ENCODE measurements at regions not wholly inside any gene's neighbourhood (a gene's known extent, or its start where the extent isn't known, plus 50 kb on each side); places are given as distances from the start of the nearest gene placed in this dataset.

DNA sequence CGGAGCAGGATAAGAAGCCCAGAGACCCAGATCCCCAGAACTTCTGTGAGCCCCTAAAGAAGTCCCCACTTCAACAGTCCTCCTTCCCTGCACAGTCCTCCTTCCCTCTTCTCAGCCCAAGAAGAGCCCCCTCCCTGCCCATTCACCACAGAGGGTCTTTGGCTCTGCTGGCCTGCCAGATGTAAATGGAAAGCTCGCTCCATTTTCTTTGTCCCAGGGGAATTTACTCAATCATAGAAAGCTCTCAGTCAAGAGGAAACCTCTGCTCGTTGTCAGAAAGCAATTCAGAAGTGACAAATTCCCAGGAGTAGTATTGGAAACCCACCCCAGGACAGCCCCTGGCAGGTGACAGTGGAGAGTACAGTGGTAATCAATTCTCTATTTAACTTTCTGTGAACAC lies 105.5 kb upstream of the SMAD3 start:
- Histone ChIP-seq H2AK5ac (ENCODE audit: low read length) (no peak overlapping the region), H3K4me1 (ENCODE audit: control insufficient read depth, low read depth, low read length) (no peaks in the 10 kb centered on the region), H3K27me3 (ENCODE audit: insufficient read depth, low read length, poor library complexity) (no peaks in the 10 kb centered on the region), H3K36me3 (ENCODE audit: control insufficient read depth, insufficient read depth, low read length) (no peaks in the 10 kb centered on the region), H3K9ac (ENCODE audit: low read length) (no peak overlapping the region), H4K5ac (ENCODE audit: low read length) (no peak overlapping the region), H4K8ac (ENCODE audit: low read depth, low read length) (no peak overlapping the region), H3K79me1 (ENCODE audit: low read length) (no peaks in the 10 kb centered on the region), H3K4me2 (ENCODE audit: low read length) (no peak overlapping the region), H2BK5ac (ENCODE audit: low read length) (no peak overlapping the region), H3K79me2 (ENCODE audit: control insufficient read depth, insufficient read depth, low read length) (no peaks in the 10 kb centered on the region), H2BK120ac (ENCODE audit: low read depth, low read length) (no peak overlapping the region), H3K18ac (ENCODE audit: low read length) (no peak overlapping the region), H3K23ac (ENCODE audit: low read length) (no peak overlapping the region), H3K27ac (ENCODE audit: low read depth, low read length) (no peak overlapping the region), H3K4me3 (ENCODE audit: low read length) (no peak overlapping the region), H2BK15ac (replicated peaks; ENCODE audit: low read depth) (no peak overlapping the region), H3K56ac (ENCODE audit: low read length) (no peak overlapping the region), H3K4ac (ENCODE audit: low read depth, low read length) (no peak overlapping the region)
- WGBS (ENCODE audit: extremely low coverage, insufficient coverage, low lambda C conversion rate) = no CpG with 5 or more reads among the region's 3 CpGs
- no peak for DNase-seq

DNA sequence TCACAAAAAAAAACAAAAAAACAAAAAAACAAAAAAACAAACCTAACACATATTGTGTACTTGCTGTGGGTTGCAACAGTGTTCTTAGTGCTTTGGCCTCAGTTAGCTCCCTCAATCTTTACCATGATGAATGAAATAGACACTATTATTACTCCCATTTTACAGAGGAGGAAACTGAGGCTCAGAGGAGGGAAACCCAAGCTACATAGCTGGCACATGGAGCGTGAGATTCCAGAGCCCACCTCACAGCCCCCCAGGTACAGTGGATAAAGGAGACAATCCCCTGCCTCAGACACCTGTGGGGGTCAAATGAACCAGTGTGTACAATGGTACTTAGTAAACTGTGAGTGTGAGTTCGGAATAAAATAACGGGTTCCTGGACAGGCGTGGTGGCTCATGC lies 104.9 kb upstream of the SMAD3 start:
- Histone ChIP-seq H2BK120ac (ENCODE audit: low read depth, low read length) (no peak overlapping the region), H2AK5ac (ENCODE audit: low read length) (no peak overlapping the region), H3K4ac (ENCODE audit: low read depth, low read length) (no peak overlapping the region), H3K79me1 (ENCODE audit: low read length) (no peaks in the 10 kb centered on the region), H3K9ac (ENCODE audit: low read length) (no peak overlapping the region), H3K27me3 (ENCODE audit: insufficient read depth, low read length, poor library complexity) (no peaks in the 10 kb centered on the region), H2BK15ac (replicated peaks; ENCODE audit: low read depth) (no peak overlapping the region), H3K4me2 (ENCODE audit: low read length) (no peak overlapping the region), H4K8ac (ENCODE audit: low read depth, low read length) (no peak overlapping the region), H3K27ac (ENCODE audit: low read depth, low read length) (no peak overlapping the region), H3K79me2 (ENCODE audit: control insufficient read depth, insufficient read depth, low read length) (no peaks in the 10 kb centered on the region), H3K4me3 (ENCODE audit: low read length) (no peak overlapping the region), H2BK5ac (ENCODE audit: low read length) (no peak overlapping the region), H3K18ac (ENCODE audit: low read length) (no peak overlapping the region), H3K4me1 (ENCODE audit: control insufficient read depth, low read depth, low read length) (no peaks in the 10 kb centered on the region), H4K5ac (ENCODE audit: low read length) (no peak overlapping the region), H3K23ac (ENCODE audit: low read length) (no peak overlapping the region), H3K56ac (ENCODE audit: low read length) (no peak overlapping the region), H3K36me3 (ENCODE audit: control insufficient read depth, insufficient read depth, low read length) (no peaks in the 10 kb centered on the region)
- no peak for DNase-seq
- no CpG with 5 or more reads among the region's 4 CpGs for WGBS (ENCODE audit: extremely low coverage, insufficient coverage, low lambda C conversion rate)

DNA sequence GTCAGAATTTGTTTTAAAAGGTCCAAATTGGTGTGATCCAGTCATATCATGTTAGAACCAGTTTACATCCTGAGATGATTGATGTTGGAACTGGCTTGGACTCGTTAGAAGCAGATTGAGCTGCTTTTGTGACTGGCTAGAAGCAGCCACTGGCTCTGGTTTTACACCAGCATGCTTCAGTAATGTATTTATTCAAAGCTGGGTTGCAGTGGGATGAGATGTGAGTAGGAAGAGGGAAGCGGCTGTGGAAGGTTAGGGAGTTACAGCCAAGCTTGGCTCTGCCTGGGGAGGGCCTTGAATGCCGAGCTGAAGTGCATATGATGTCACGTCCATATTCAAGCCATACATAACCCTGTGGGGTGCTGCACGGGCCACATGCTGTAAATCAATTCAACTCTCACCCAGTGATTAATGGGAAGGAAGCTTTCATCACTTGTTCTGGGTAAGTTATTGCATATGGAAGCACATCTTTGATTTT lies 104.0 kb upstream of the SMAD3 start:
- Histone ChIP-seq H3K18ac (ENCODE audit: low read length) (no peak overlapping the region), H2BK120ac (ENCODE audit: low read depth, low read length) (no peak overlapping the region), H3K4me2 (ENCODE audit: low read length) (no peak overlapping the region), H3K27ac (ENCODE audit: low read depth, low read length) (no peak overlapping the region), H3K36me3 (ENCODE audit: control insufficient read depth, insufficient read depth, low read length) (no peaks in the 10 kb centered on the region), H2AK5ac (ENCODE audit: low read length) (no peak overlapping the region), H3K27me3 (ENCODE audit: insufficient read depth, low read length, poor library complexity) (no peaks in the 10 kb centered on the region), H3K4me1 (ENCODE audit: control insufficient read depth, low read depth, low read length) (no peaks in the 10 kb centered on the region), H2BK15ac (replicated peaks; ENCODE audit: low read depth) (no peak overlapping the region), H3K4me3 (ENCODE audit: low read length) (no peak overlapping the region), H3K56ac (ENCODE audit: low read length) (no peak overlapping the region), H3K79me1 (ENCODE audit: low read length) (no peaks in the 10 kb centered on the region), H4K5ac (ENCODE audit: low read length) (no peak overlapping the region), H3K23ac (ENCODE audit: low read length) (no peak overlapping the region), H3K9ac (ENCODE audit: low read length) (no peak overlapping the region), H2BK5ac (ENCODE audit: low read length) (no peak overlapping the region), H3K4ac (ENCODE audit: low read depth, low read length) (no peak overlapping the region), H4K8ac (ENCODE audit: low read depth, low read length) (no peak overlapping the region), H3K79me2 (ENCODE audit: control insufficient read depth, insufficient read depth, low read length) (no peaks in the 10 kb centered on the region)
- WGBS (ENCODE audit: extremely low coverage, insufficient coverage, low lambda C conversion rate) = no CpG with 5 or more reads among the region's 5 CpGs
- DNase-seq = peak; percentile 29

GRCh38 chr15:66961901-66962300 lies 103.5 kb upstream of the SMAD3 start:
- Histone ChIP-seq H2AK5ac (ENCODE audit: low read length) (no peak overlapping the region), H2BK120ac (ENCODE audit: low read depth, low read length) (no peak overlapping the region), H3K79me1 (ENCODE audit: low read length) (no peaks in the 10 kb centered on the region), H3K36me3 (ENCODE audit: control insufficient read depth, insufficient read depth, low read length) (no peaks in the 10 kb centered on the region), H3K4me1 (ENCODE audit: control insufficient read depth, low read depth, low read length) (no peaks in the 10 kb centered on the region), H3K56ac (ENCODE audit: low read length) (no peak overlapping the region), H3K9ac (ENCODE audit: low read length) (no peak overlapping the region), H4K8ac (ENCODE audit: low read depth, low read length) (no peak overlapping the region), H2BK5ac (ENCODE audit: low read length) (no peak overlapping the region), H2BK15ac (replicated peaks; ENCODE audit: low read depth) (no peak overlapping the region), H3K79me2 (ENCODE audit: control insufficient read depth, insufficient read depth, low read length) (no peaks in the 10 kb centered on the region), H3K4ac (ENCODE audit: low read depth, low read length) (no peak overlapping the region), H3K18ac (ENCODE audit: low read length) (no peak overlapping the region), H3K27ac (ENCODE audit: low read depth, low read length) (no peak overlapping the region), H4K5ac (ENCODE audit: low read length) (no peak overlapping the region), H3K27me3 (ENCODE audit: insufficient read depth, low read length, poor library complexity) (no peaks in the 10 kb centered on the region), H3K23ac (ENCODE audit: low read length) (no peak overlapping the region), H3K4me3 (ENCODE audit: low read length) (no peak overlapping the region), H3K4me2 (ENCODE audit: low read length) (no peak overlapping the region)
- no peak for DNase-seq
- no CpG with 5 or more reads among the region's 10 CpGs for WGBS (ENCODE audit: extremely low coverage, insufficient coverage, low lambda C conversion rate)

GRCh38 chr15:66962522-66962921 lies 102.9 kb upstream of the SMAD3 start:
- Histone ChIP-seq H2BK15ac (replicated peaks; ENCODE audit: low read depth) (no peak overlapping the region), H3K23ac (ENCODE audit: low read length) (no peak overlapping the region), H3K79me1 (ENCODE audit: low read length) (no peaks in the 10 kb centered on the region), H3K79me2 (ENCODE audit: control insufficient read depth, insufficient read depth, low read length) (no peaks in the 10 kb centered on the region), H3K36me3 (ENCODE audit: control insufficient read depth, insufficient read depth, low read length) (no peaks in the 10 kb centered on the region), H3K9ac (ENCODE audit: low read length) (no peak overlapping the region), H2AK5ac (ENCODE audit: low read length) (no peak overlapping the region), H3K27me3 (ENCODE audit: insufficient read depth, low read length, poor library complexity) (no peaks in the 10 kb centered on the region), H3K4me3 (ENCODE audit: low read length) (no peak overlapping the region), H3K27ac (ENCODE audit: low read depth, low read length) (no peak overlapping the region), H3K4me1 (ENCODE audit: control insufficient read depth, low read depth, low read length) (no peaks in the 10 kb centered on the region), H3K18ac (ENCODE audit: low read length) (no peak overlapping the region), H4K5ac (ENCODE audit: low read length) (no peak overlapping the region), H4K8ac (ENCODE audit: low read depth, low read length) (no peak overlapping the region), H3K4me2 (ENCODE audit: low read length) (no peak overlapping the region), H3K4ac (ENCODE audit: low read depth, low read length) (no peak overlapping the region), H3K56ac (ENCODE audit: low read length) (no peak overlapping the region), H2BK120ac (ENCODE audit: low read depth, low read length) (no peak overlapping the region), H2BK5ac (ENCODE audit: low read length) (no peak overlapping the region)
- no peak for DNase-seq
- no CpG with 5 or more reads among the region's 1 CpG for WGBS (ENCODE audit: extremely low coverage, insufficient coverage, low lambda C conversion rate)

DNA sequence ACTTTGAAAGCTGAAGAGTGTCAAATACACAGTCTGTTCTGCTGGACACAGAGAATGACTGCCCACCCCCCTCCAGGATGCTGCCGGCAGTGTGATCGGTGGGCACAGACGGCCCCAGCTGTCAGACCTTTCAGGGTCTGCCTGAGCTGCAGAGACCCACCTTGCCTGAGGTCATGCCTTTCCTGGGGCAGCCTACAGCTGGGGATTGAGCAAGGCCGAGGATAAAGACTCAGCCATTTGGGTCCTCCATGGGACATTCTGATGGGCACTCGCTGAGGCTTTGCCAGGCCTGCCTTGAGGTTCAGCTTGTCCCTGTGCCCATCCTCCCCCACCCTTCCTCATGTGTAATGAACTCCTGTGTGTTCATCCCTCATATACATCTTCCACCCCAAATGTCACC lies 102.3 kb upstream of the SMAD3 start:
- Histone ChIP-seq H2BK120ac (ENCODE audit: low read depth, low read length) (no peak overlapping the region), H3K79me2 (ENCODE audit: control insufficient read depth, insufficient read depth, low read length) (no peaks in the 10 kb centered on the region), H3K4ac (ENCODE audit: low read depth, low read length) (no peak overlapping the region), H2BK15ac (replicated peaks; ENCODE audit: low read depth) (no peak overlapping the region), H3K4me3 (ENCODE audit: low read length) (no peak overlapping the region), H4K5ac (ENCODE audit: low read length) (no peak overlapping the region), H3K27ac (ENCODE audit: low read depth, low read length) (no peak overlapping the region), H3K56ac (ENCODE audit: low read length) (no peak overlapping the region), H3K4me1 (ENCODE audit: control insufficient read depth, low read depth, low read length) (no peaks in the 10 kb centered on the region), H3K23ac (ENCODE audit: low read length) (no peak overlapping the region), H2BK5ac (ENCODE audit: low read length) (no peak overlapping the region), H3K9ac (ENCODE audit: low read length) (no peak overlapping the region), H2AK5ac (ENCODE audit: low read length) (no peak overlapping the region), H3K36me3 (ENCODE audit: control insufficient read depth, insufficient read depth, low read length) (no peaks in the 10 kb centered on the region), H3K4me2 (ENCODE audit: low read length) (no peak overlapping the region), H3K18ac (ENCODE audit: low read length) (no peak overlapping the region), H3K79me1 (ENCODE audit: low read length) (no peaks in the 10 kb centered on the region), H4K8ac (ENCODE audit: low read depth, low read length) (no peak overlapping the region), H3K27me3 (ENCODE audit: insufficient read depth, low read length, poor library complexity) (no peaks in the 10 kb centered on the region)
- DNase-seq = no peak
- WGBS (ENCODE audit: extremely low coverage, insufficient coverage, low lambda C conversion rate) = no CpG with 5 or more reads among the region's 5 CpGs
